ENCODE measurements at regions not wholly inside any gene's neighbourhood (a gene's known extent, or its start where the extent isn't known, plus 50 kb on each side); places are given as distances from the start of the nearest gene placed in this dataset.

DNA sequence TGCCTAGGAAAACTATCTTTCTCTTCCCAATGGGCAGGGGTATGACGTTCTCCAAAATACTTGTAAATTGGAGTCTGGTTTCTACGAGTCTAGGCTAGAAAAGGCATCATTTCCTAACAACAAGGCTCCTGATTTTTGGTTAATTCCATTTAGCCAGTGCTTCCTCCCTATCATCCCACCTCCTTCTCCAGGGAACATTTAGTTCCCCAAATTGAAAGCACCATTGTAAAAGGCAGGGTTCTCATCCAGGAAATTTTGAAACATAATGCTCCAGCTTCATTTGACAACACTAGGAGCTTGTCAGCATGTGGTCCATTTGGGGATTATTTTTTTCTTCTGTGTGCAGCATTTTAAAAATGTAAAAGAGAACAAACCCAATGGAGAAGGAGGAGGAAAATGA lies 256.5 kb upstream of the GRIA1 start:
- Histone ChIP-seq H3K9me3 (no peaks in the 10 kb centered on the region), H3K27ac (no peak overlapping the region), H3K36me3 (no peaks in the 10 kb centered on the region), H3K4me1 (no peaks in the 10 kb centered on the region), H3K4me3 (no peak overlapping the region), H3K27me3 (ENCODE audit: low read depth) (no peaks in the 10 kb centered on the region)
- DNase-seq (no peak), ATAC-seq (no peak)
- TF ChIP-seq CTCF (IDR thresholded peaks at IDR 0.05): no peak
- intact Hi-C loops (cut with DNase I): no loop called here

DNA sequence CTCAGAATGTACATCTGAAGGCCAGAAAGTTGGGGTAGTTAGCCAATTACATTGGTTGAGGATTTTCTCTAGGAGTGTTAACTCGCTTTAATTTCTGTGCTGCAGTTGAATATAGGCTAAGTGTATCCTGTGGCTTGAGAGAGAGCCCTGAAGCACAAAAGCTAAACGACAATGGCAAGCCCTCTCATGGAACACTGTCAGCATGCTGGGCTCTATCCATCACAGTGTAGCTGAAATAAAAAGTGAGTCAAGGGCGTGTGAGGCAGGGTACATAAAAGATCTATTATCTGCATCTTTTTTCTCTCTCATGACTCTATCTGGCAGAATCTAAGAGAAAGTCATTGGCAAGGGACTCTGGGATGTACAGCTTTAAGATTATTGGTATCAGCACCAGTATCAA lies 254.2 kb upstream of the GRIA1 start:
- no peak for ATAC-seq
- H3K36me3 ChIP-seq: no peaks in the 10 kb centered on the region
- intact Hi-C loops (cut with DNase I): no loop called here

DNA sequence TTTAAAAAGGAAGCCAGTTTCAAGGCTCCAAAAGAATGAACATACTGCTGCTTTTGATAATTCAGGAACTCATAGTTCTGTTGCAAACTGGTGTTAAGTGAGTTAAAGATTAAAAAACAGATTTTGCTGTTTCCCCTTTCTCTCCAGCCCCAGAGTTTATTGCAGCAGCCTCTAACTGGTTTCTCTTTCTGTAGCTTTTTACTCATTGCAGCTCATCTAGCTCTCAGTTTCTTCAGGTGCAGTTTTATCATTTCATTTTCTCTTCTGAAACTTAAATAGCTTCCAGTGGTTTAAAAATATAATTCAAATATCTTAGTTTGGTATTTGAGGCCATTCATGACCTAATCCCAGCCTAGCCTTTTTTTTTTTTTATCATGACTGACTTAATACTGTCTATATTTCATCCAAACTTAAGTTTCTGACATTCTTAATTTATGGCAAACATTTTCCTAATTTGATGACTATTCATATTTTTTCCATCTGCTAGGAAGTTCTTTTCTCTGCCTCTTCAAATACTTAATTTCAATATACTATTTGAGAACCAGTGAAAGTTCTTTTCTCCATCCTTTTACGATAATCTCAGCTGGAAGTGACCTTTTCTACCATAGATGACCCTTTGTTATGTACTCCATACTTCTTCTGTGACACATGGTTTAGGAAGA lies 252.7 kb upstream of the GRIA1 start:
- no peak for DNase-seq
- H3K4me1 ChIP-seq: no peaks in the 10 kb centered on the region
- no peaks in the 10 kb centered on the region for H3K27me3 ChIP-seq (ENCODE audit: low read depth)
- no peak overlapping the region for H3K4me3 ChIP-seq
- TF ChIP-seq CTCF (IDR thresholded peaks at IDR 0.05): no peak
- intact Hi-C loops (cut with DNase I): no loop called here
- H3K27ac ChIP-seq: no peak overlapping the region
- H3K9me3 ChIP-seq: no peaks in the 10 kb centered on the region
- ATAC-seq: no peak
- H3K36me3 ChIP-seq: no peaks in the 10 kb centered on the region

More for the DNA sequence above, 254.2 kb upstream of the GRIA1 start:
- no peak overlapping the region for H3K27ac ChIP-seq
- no peak for TF ChIP-seq CTCF (IDR thresholded peaks at IDR 0.05)
- H3K27me3 ChIP-seq (ENCODE audit: low read depth): no peaks in the 10 kb centered on the region
- DNase-seq: no peak
- no peaks in the 10 kb centered on the region for H3K9me3 ChIP-seq
- H3K4me1 ChIP-seq: no peaks in the 10 kb centered on the region
- no peak overlapping the region for H3K4me3 ChIP-seq

DNA sequence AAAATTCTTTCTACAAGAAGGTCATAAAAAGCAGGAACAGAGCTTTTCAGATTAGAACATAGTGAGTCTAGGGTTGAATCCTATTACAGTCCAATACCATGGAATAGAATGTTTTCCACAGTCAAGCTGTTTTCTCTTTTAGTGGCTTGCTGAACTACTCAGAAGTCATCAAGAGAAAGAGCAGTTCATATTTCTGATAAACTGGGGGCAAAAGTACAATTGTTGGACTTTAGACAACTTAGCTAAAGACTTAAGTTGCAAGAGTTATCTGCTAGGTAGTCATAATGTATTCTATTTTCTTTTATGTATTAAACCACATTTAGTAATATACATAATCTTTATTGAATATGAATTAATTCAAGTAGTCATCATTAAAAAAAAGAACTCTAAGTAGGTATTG lies 233.1 kb upstream of the GRIA1 start:
- Histone ChIP-seq H3K27me3 (ENCODE audit: low read depth) (peaks cover 4% of the 10 kb centered on the region), H3K4me3 (no peak overlapping the region), H3K9me3 (no peaks in the 10 kb centered on the region), H3K36me3 (no peaks in the 10 kb centered on the region), H3K27ac (no peak overlapping the region), H3K4me1 (no peaks in the 10 kb centered on the region)
- intact Hi-C loops (cut with DNase I): no loop called here
- ATAC-seq (no peak), DNase-seq (no peak)
- TF ChIP-seq CTCF (IDR thresholded peaks at IDR 0.05): no peak

- Histone ChIP-seq H3K27me3 (ENCODE audit: low read depth) (peaks cover 4% of the 10 kb centered on the region), H3K27ac (no peak overlapping the region), H3K9me3 (no peaks in the 10 kb centered on the region), H3K4me1 (no peaks in the 10 kb centered on the region), H3K36me3 (no peaks in the 10 kb centered on the region), H3K4me3 (no peak overlapping the region)
- DNase-seq: no peak
- no peak for ATAC-seq
- no peak for TF ChIP-seq CTCF (IDR thresholded peaks at IDR 0.05)
- intact Hi-C loops (cut with DNase I): no loop called here
Observed at GRCh38 chr5:153258469-153258868, 232.0 kb upstream of the GRIA1 start.

Data from lower lobe of right lung (tissue), 2 donors.